ENCODE measurements at regions not wholly inside any gene's neighbourhood (a gene's known extent, or its start where the extent isn't known, plus 50 kb on each side); places are given as distances from the start of the nearest gene placed in this dataset.
A peak's percentile ranks its signal among the peaks of the same experiment; 100 is the strongest.

GRCh38 chr1:234704106-234704887 is 94.3 kb upstream of the IRF2BP2 start:
- DNase-seq (ENCODE audit: low spot score) = no peak

GRCh38 chr1:234702342-234703000 is 92.5 kb upstream of the IRF2BP2 start:
- no peak for DNase-seq (ENCODE audit: low spot score)

- DNase-seq (ENCODE audit: low spot score) = no peak
These were observed 91.9 kb upstream of the IRF2BP2 start for GRCh38 chr1:234701737-234702341.

GRCh38 chr1:234699795-234700665 is 90.1 kb upstream of the IRF2BP2 start:
- peak; percentile 71 for DNase-seq (ENCODE audit: low spot score)

GRCh38 chr1:234698686-234699085 is 88.7 kb upstream of the IRF2BP2 start:
- no peak for DNase-seq (ENCODE audit: low spot score)

- no peak for DNase-seq (ENCODE audit: low spot score)
These were observed 87.8 kb upstream of the IRF2BP2 start for GRCh38 chr1:234697741-234698140.

GRCh38 chr1:234697015-234697414 is 87.0 kb upstream of the IRF2BP2 start:
- no peak for DNase-seq (ENCODE audit: low spot score)

GRCh38 chr1:234696148-234696576 is 86.2 kb upstream of the IRF2BP2 start:
- no peak for DNase-seq (ENCODE audit: low spot score)

- DNase-seq (ENCODE audit: low spot score) = no peak
These were observed 84.7 kb upstream of the IRF2BP2 start for GRCh38 chr1:234694661-234695060.

GRCh38 chr1:234692966-234693580 is 83.1 kb upstream of the IRF2BP2 start:
- DNase-seq (ENCODE audit: low spot score) = no peak

- no peak for DNase-seq (ENCODE audit: low spot score)
These were observed 81.6 kb upstream of the IRF2BP2 start for GRCh38 chr1:234691567-234691966.

- DNase-seq (ENCODE audit: low spot score) = no peak
These were observed 80.9 kb upstream of the IRF2BP2 start for GRCh38 chr1:234690872-234691271.

- DNase-seq (ENCODE audit: low spot score) = no peak
These were observed 79.3 kb upstream of the IRF2BP2 start for GRCh38 chr1:234689236-234689635.

GRCh38 chr1:234687011-234687410 is 77.0 kb upstream of the IRF2BP2 start:
- DNase-seq (ENCODE audit: low spot score) = no peak

- DNase-seq (ENCODE audit: low spot score) = no peak
These were observed 76.1 kb upstream of the IRF2BP2 start for GRCh38 chr1:234686035-234686434.

GRCh38 chr1:234684856-234685255 is 74.9 kb upstream of the IRF2BP2 start:
- no peak for DNase-seq (ENCODE audit: low spot score)

- peak; percentile 80 for DNase-seq (ENCODE audit: low spot score)
These were observed 74.1 kb upstream of the IRF2BP2 start for GRCh38 chr1:234683861-234684632.

GRCh38 chr1:234683127-234683860 is 73.3 kb upstream of the IRF2BP2 start:
- DNase-seq (ENCODE audit: low spot score) = no peak

GRCh38 chr1:234681990-234682389 is 72.0 kb upstream of the IRF2BP2 start:
- no peak for DNase-seq (ENCODE audit: low spot score)

- DNase-seq (ENCODE audit: low spot score) = no peak
These were observed 71.1 kb upstream of the IRF2BP2 start for GRCh38 chr1:234681065-234681464.

All from H4 (cell line).